ENCODE measurements at regions not wholly inside any gene's neighbourhood (a gene's known extent, or its start where the extent isn't known, plus 50 kb on each side); places are given as distances from the start of the nearest gene placed in this dataset.

GRCh38 chr3:94272016-94272415, 209.2 kb downstream of the NSUN3 start:
- no peak for TF ChIP-seq POLR2A (IDR thresholded peaks at IDR 0.05)
- TF ChIP-seq CTCF (IDR thresholded peaks at IDR 0.05): no peak
- no peak for TF ChIP-seq EP300 (IDR thresholded peaks at IDR 0.05)

Measured in stomach (tissue), 4 donors.